ENCODE measurements at regions not wholly inside any gene's neighbourhood (a gene's known extent, or its start where the extent isn't known, plus 50 kb on each side); places are given as distances from the start of the nearest gene placed in this dataset.

- no peak for TF ChIP-seq POLR2A (IDR thresholded peaks at IDR 0.05)
- no peak for TF ChIP-seq CTCF (IDR thresholded peaks at IDR 0.05)
Measured at GRCh38 chr3:76099956-76100355, 314.6 kb upstream of the ZNF717 start.

Measured in lower leg skin (tissue), 3 donors.